Pancreas (tissue), 10 donors: ENCODE measurements at regions not wholly inside any gene's neighbourhood (a gene's known extent, or its start where the extent isn't known, plus 50 kb on each side); places are given as distances from the start of the nearest gene placed in this dataset.

Experiments
- ATAC-seq, 4 donors: fragments of 200-7000 bp; cut with Tn5 transposase; one replicate each; pipeline versions ENCODE4 v1.8.0 to v1.9.1; 2020; ENCODE audit warnings: mild to moderate bottlenecking in 4 of 4, moderate library complexity in 4 of 4
- DNase-seq, 6 donors: peaks; one replicate each; pipeline ENCODE4 v3.0.0-alpha.2; 2020
- FAIRE-seq: peaks from 2 replicates; lab custom pipeline; 2012; peaks lifted over from hg19 to GRCh38; lab: Jason Lieb, UNC
- H3K27ac ChIP-seq, 4 donors: fragments of 200-600 bp; sonication (generic); 1 replicate in 3 of 4; 2 replicates in 1 of 4; pipeline versions ENCODE4 v1.5.0 to v1.8.0; 2020
- H3K27me3 ChIP-seq, 4 donors: fragments of 200-600 bp; one replicate each; pipeline ENCODE4 v1.8.0; 2021
- H3K36me3 ChIP-seq, 3 donors: fragments of 200-600 bp; sonication (generic) in 1 of 3; one replicate each; pipeline versions ENCODE4 v1.5.0 to v1.8.0; 2020 to 2021
- H3K4me1 ChIP-seq, 3 donors: fragments of 200-600 bp; one replicate each; pipeline ENCODE4 v1.8.0; 2021
- H3K4me3 ChIP-seq, 4 donors: fragments of 200-600 bp; sonication (generic) in 2 of 4; one replicate each; pipeline versions ENCODE4 v1.5.0 to v1.8.0; 2020 to 2021
- H3K9me3 ChIP-seq, 4 donors: fragments of 200-600 bp; one replicate each; pipeline ENCODE4 v1.8.0; 2021
- CTCF ChIP-seq, 4 donors: fragments of 200-600 bp; sonication (generic) in 3 of 4; IDR thresholded peaks; one replicate each; pipeline versions ENCODE4 v1.5.0 to v1.8.0; 2021; ENCODE audit warnings: antibody characterized with exemption in 4 of 4
- WGBS, 2 donors: extraction: QIAGEN DNeasy Blood & Tissue Kit; methylation state at CpG; one replicate each; pipeline ENCODE4 v1.1.7; 2013; 5-methylcytosine and 5-hydroxymethylcytosine counted together
- intact Hi-C, 3 donors: fragments of 100-400 bp; cut with DNase I; formaldehyde crosslinking; loops; one replicate each; pipeline versions ENCODE4 v1.11.1 to v1.14.2; 2022
- donor health status: healthy with polysubstance abuse.
- donor health status: DM: no; HTN: no; CAD: no; lungs with moderate emphysema.
- donor health status: DM: no; HTN: no; CAD: no.
- donor health status: control.
- donor health status: control.
- donor health status: Bipolar disorder and iron deficiency.
- donor health status: DM: yes; HTN: yes; CAD: no.
- donor health status: DM: no; HTN: no; CAD: no.
- donor health status: DM: no; HTN: no; CAD: no.
- donor health status: DM: yes; HTN: yes; CAD: no.

GRCh38 chr21:18711662-18712061 lies 308.1 kb upstream of the TMPRSS15 start:
- no peak for TF ChIP-seq CTCF (IDR thresholded peaks at IDR 0.05)
- no peak for FAIRE-seq

GRCh38 chr21:18715606-18716005 lies 312.0 kb upstream of the TMPRSS15 start:
- DNase-seq (no peak), ATAC-seq (no peak), FAIRE-seq (no peak)
- Histone ChIP-seq H3K36me3 (no peaks in the 10 kb centered on the region), H3K4me1 (no peaks in the 10 kb centered on the region), H3K9me3 (no peaks in the 10 kb centered on the region), H3K27ac (no peak overlapping the region), H3K4me3 (no peak overlapping the region), H3K27me3 (no peaks in the 10 kb centered on the region)
- WGBS, 2 donors: 57 to 68% methylated on average over 3 of the region's 3 CpGs
- intact Hi-C loops: no loop called here
- TF ChIP-seq CTCF (IDR thresholded peaks at IDR 0.05): no peak

More at GRCh38 chr21:18711662-18712061, 308.1 kb upstream of the TMPRSS15 start:
- no peaks in the 10 kb centered on the region for H3K4me1 ChIP-seq
- ATAC-seq: no peak
- no peak for DNase-seq
- no peaks in the 10 kb centered on the region for H3K9me3 ChIP-seq
- intact Hi-C loops: no loop called here
- no peaks in the 10 kb centered on the region for H3K27me3 ChIP-seq
- H3K4me3 ChIP-seq: no peak overlapping the region
- 46 to 50% methylated on average over 1 of the region's 1 CpG for WGBS, 2 donors
- H3K27ac ChIP-seq: no peak overlapping the region
- H3K36me3 ChIP-seq: no peaks in the 10 kb centered on the region

GRCh38 chr21:18716578-18717138 lies 313.1 kb upstream of the TMPRSS15 start:
- WGBS, 2 donors: 6 to 7% methylated on average over 5 of the region's 5 CpGs
- Histone ChIP-seq H3K4me1 (no peaks in the 10 kb centered on the region), H3K9me3 (no peaks in the 10 kb centered on the region), H3K27ac (no peak overlapping the region), H3K36me3 (no peaks in the 10 kb centered on the region), H3K4me3 (no peak overlapping the region), H3K27me3 (no peaks in the 10 kb centered on the region)
- intact Hi-C loops: no loop called here
- ATAC-seq (no peak), FAIRE-seq (no peak), DNase-seq (no peak)
- no peak for TF ChIP-seq CTCF (IDR thresholded peaks at IDR 0.05)

GRCh38 chr21:18722193-18722592 lies 318.6 kb upstream of the TMPRSS15 start:
- intact Hi-C loops: no loop called here
- no peak for TF ChIP-seq CTCF (IDR thresholded peaks at IDR 0.05)
- H3K4me3 ChIP-seq: no peak overlapping the region
- H3K4me1 ChIP-seq: no peaks in the 10 kb centered on the region
- 56 to 73% methylated on average over 1 of the region's 1 CpG for WGBS, 2 donors
- no peaks in the 10 kb centered on the region for H3K36me3 ChIP-seq
- FAIRE-seq (no peak), DNase-seq (no peak), ATAC-seq (no peak)
- no peak overlapping the region for H3K27ac ChIP-seq
- H3K9me3 ChIP-seq: no peaks in the 10 kb centered on the region
- H3K27me3 ChIP-seq: no peaks in the 10 kb centered on the region

GRCh38 chr21:18723171-18723570 lies 319.6 kb upstream of the TMPRSS15 start:
- H3K9me3 ChIP-seq: no peaks in the 10 kb centered on the region
- ATAC-seq: no peak
- no peak for DNase-seq
- no peaks in the 10 kb centered on the region for H3K27me3 ChIP-seq
- H3K27ac ChIP-seq: no peak overlapping the region
- H3K36me3 ChIP-seq: no peaks in the 10 kb centered on the region
- no peak for FAIRE-seq
- intact Hi-C loops: no loop called here
- H3K4me3 ChIP-seq: no peak overlapping the region
- H3K4me1 ChIP-seq: no peaks in the 10 kb centered on the region
- 45 to 52% methylated on average over 2 of the region's 2 CpGs for WGBS, 2 donors
- no peak for TF ChIP-seq CTCF (IDR thresholded peaks at IDR 0.05)
